SK-N-DZ (cell line): ENCODE measurements at regions not wholly inside any gene's neighbourhood (a gene's known extent, or its start where the extent isn't known, plus 50 kb on each side); places are given as distances from the start of the nearest gene placed in this dataset.
A peak's percentile ranks its signal among the peaks of the same experiment; 100 is the strongest.
"Not testable (repeated sequence)": the region's sequence is repeated elsewhere in the genome, so short reads cannot be mapped to it uniquely, and the experiment has no call there.

ENCODE experiments used
- DNase-seq: peaks from one replicate; pipeline ENCODE4 v3.0.0-alpha.2; 2015; ENCODE audit warnings: low spot score

- DNase-seq = no peak
These were observed 1136.9 kb downstream of the TAF11L14 start for GRCh38 chr5:18771097-18771610.

- no peak for DNase-seq
These were observed 1138.2 kb downstream of the TAF11L14 start for GRCh38 chr5:18772475-18772874.

GRCh38 chr5:18778225-18778624 lies 1144.0 kb downstream of the TAF11L14 start:
- DNase-seq = no peak

- DNase-seq = no peak
These were observed 1155.1 kb downstream of the TAF11L14 start for GRCh38 chr5:18789218-18789998.

GRCh38 chr5:18792145-18792544 lies 1157.9 kb downstream of the TAF11L14 start:
- no peak for DNase-seq

- no peak for DNase-seq
These were observed 1163.0 kb downstream of the TAF11L14 start for GRCh38 chr5:18797222-18797621.

GRCh38 chr5:18798058-18798457 lies 1163.8 kb downstream of the TAF11L14 start:
- no peak for DNase-seq

GRCh38 chr5:18799482-18800128 lies 1165.3 kb downstream of the TAF11L14 start:
- no peak for DNase-seq

- DNase-seq = no peak
These were observed 1166.2 kb downstream of the TAF11L14 start for GRCh38 chr5:18800293-18801025.

- not testable (repeated sequence) for DNase-seq
These were observed 1167.2 kb downstream of the TAF11L14 start for GRCh38 chr5:18801413-18801812.

- no peak for DNase-seq
These were observed 1168.1 kb downstream of the TAF11L14 start for GRCh38 chr5:18802336-18802735.

- DNase-seq = no peak
These were observed 1171.1 kb downstream of the TAF11L14 start for GRCh38 chr5:18805376-18805775.

- DNase-seq = no peak
These were observed 1173.2 kb downstream of the TAF11L14 start for GRCh38 chr5:18807256-18808149.

GRCh38 chr5:18811661-18812060 lies 1176.3 kb downstream of the CDH18 start:
- DNase-seq = peak; percentile 12

- DNase-seq = no peak
These were observed 1159.6 kb downstream of the CDH18 start for GRCh38 chr5:18828351-18828750.

GRCh38 chr5:18829539-18829938 lies 1158.5 kb downstream of the CDH18 start:
- no peak for DNase-seq

GRCh38 chr5:18850216-18850615 lies 1137.8 kb downstream of the CDH18 start:
- no peak for DNase-seq

- DNase-seq = no peak
These were observed 1115.0 kb downstream of the CDH18 start for GRCh38 chr5:18872978-18873377.

- DNase-seq = no peak
These were observed 1111.4 kb downstream of the CDH18 start for GRCh38 chr5:18876565-18876964.

GRCh38 chr5:18881615-18882014 lies 1106.4 kb downstream of the CDH18 start:
- DNase-seq = no peak

GRCh38 chr5:18882154-18882553 lies 1105.8 kb downstream of the CDH18 start:
- no peak for DNase-seq
